ENCODE measurements at regions not wholly inside any gene's neighbourhood (a gene's known extent, or its start where the extent isn't known, plus 50 kb on each side); places are given as distances from the start of the nearest gene placed in this dataset.

DNA sequence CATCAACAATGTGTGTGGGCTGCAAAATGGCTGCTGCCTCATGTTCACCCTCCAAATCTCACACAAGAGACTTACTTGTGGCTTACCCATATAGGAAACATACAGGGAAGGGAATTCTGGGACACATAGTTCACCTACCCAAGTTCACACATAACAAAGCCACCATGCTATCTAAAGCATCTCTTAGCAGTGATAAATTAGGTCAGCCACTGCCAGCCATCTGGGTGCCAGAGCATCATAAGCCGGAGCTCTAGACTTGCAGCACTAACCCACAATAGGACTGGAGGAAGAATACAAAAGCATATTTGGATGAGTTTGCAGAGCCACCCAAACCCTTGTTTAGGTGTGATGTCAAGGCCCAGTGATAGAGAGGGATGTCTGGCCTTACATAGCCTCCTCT is 321.7 kb downstream of the SEC16B start:
- Histone ChIP-seq H3K27me3 (ENCODE audit: control insufficient read depth, low read length) (no peaks in the 10 kb centered on the region), H3K4me2 (ENCODE audit: low read length) (no peak overlapping the region), H3K9me3 (ENCODE audit: control insufficient read depth, insufficient read depth, low read length) (no peaks in the 10 kb centered on the region), H3K27ac (ENCODE audit: low read depth, low read length) (no peak overlapping the region), H4K20me1 (ENCODE audit: control insufficient read depth, insufficient read depth, low read depth, low read length) (no peaks in the 10 kb centered on the region), H3K4me3 (ENCODE audit: low read length) (no peak overlapping the region), H3K79me2 (ENCODE audit: control insufficient read depth, low read length) (no peaks in the 10 kb centered on the region), H3F3A (ENCODE audit: control insufficient read depth, insufficient read depth) (no peaks in the 10 kb centered on the region), H3K4me1 (ENCODE audit: control insufficient read depth, low read length) (no peaks in the 10 kb centered on the region), H3K36me3 (ENCODE audit: control insufficient read depth, low read length) (no peaks in the 10 kb centered on the region), H3K9me2 (replicated peaks; ENCODE audit: control insufficient read depth, low read length) (no peaks in the 10 kb centered on the region)
- TF ChIP-seq EZH2phosphoT487 (IDR thresholded peaks at IDR 0.05; ENCODE audit: borderline replicate concordance, low read length), result no peak
- TF ChIP-seq, protein P1, sequence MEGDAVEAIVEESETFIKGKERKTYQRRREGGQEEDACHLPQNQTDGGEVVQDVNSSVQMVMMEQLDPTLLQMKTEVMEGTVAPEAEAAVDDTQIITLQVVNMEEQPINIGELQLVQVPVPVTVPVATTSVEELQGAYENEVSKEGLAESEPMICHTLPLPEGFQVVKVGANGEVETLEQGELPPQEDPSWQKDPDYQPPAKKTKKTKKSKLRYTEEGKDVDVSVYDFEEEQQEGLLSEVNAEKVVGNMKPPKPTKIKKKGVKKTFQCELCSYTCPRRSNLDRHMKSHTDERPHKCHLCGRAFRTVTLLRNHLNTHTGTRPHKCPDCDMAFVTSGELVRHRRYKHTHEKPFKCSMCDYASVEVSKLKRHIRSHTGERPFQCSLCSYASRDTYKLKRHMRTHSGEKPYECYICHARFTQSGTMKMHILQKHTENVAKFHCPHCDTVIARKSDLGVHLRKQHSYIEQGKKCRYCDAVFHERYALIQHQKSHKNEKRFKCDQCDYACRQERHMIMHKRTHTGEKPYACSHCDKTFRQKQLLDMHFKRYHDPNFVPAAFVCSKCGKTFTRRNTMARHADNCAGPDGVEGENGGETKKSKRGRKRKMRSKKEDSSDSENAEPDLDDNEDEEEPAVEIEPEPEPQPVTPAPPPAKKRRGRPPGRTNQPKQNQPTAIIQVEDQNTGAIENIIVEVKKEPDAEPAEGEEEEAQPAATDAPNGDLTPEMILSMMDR (IDR thresholded peaks at IDR 0.05; ENCODE audit: low read depth, low read length, poor library complexity, severe bottlenecking), result no peak

DNA sequence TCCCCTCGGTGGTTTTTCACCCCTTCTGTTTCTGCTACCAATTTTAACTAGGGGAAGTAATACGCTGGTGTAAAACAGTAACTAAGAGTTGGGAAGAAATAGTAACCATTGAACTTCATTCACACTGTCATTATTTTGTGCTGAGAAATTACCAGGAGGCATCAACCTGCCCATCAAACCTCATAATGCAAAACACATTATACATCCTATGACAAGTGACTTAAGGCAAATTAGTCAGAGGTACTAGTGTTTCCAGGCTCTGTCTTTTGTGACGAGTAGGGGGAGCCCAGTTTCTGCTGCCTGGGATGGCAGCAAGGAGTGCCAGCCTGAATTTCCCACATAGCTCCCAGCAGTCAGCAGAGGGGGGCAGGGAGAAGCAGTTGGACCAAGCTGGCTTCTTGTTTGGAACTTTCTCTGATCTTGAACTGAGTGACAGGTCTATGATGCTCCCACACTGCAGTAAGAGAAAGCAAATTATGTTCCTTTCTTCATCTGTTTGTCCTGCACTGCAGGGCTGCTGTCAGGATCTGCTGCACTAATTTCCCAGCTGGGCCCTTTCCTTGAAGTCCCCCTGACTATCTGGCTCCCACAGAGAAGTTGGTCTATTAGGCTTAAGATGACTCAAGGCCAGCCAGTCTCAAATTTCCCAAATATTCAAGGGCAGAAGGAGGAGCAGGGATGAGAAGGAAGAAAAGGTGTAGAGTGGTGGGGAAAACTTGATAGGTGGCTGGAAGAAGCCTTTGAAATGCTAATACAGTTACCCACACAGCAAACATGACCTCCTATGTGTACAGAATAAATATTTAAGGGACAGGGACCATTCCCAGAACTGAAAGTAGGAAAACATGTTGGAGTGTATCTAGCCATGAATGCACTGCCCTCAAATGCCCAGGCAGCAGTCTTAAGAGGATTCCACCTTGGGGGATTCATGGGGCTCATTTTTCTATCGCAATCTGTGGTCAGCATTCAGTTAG is 322.8 kb downstream of the SEC16B start:
- H3K4me1 ChIP-seq (ENCODE audit: control insufficient read depth, low read length), result no peaks in the 10 kb centered on the region
- no peak overlapping the region for H3K4me3 ChIP-seq (ENCODE audit: low read length)
- TF ChIP-seq, protein P1 (IDR thresholded peaks at IDR 0.05; ENCODE audit: low read depth, low read length, poor library complexity, severe bottlenecking), result no peak
- no peak for TF ChIP-seq EZH2phosphoT487 (IDR thresholded peaks at IDR 0.05; ENCODE audit: borderline replicate concordance, low read length)
- no peaks in the 10 kb centered on the region for H3F3A ChIP-seq (ENCODE audit: control insufficient read depth, insufficient read depth)
- no peak overlapping the region for H3K27ac ChIP-seq (ENCODE audit: low read depth, low read length)
- H3K27me3 ChIP-seq (ENCODE audit: control insufficient read depth, low read length), result no peaks in the 10 kb centered on the region
- H4K20me1 ChIP-seq (ENCODE audit: control insufficient read depth, insufficient read depth, low read depth, low read length), result no peaks in the 10 kb centered on the region
- no peaks in the 10 kb centered on the region for H3K36me3 ChIP-seq (ENCODE audit: control insufficient read depth, low read length)
- no peaks in the 10 kb centered on the region for H3K9me2 ChIP-seq (replicated peaks; ENCODE audit: control insufficient read depth, low read length)
- H3K79me2 ChIP-seq (ENCODE audit: control insufficient read depth, low read length), result no peaks in the 10 kb centered on the region
- no peaks in the 10 kb centered on the region for H3K9me3 ChIP-seq (ENCODE audit: control insufficient read depth, insufficient read depth, low read length)
- H3K4me2 ChIP-seq (ENCODE audit: low read length), result no peak overlapping the region

DNA sequence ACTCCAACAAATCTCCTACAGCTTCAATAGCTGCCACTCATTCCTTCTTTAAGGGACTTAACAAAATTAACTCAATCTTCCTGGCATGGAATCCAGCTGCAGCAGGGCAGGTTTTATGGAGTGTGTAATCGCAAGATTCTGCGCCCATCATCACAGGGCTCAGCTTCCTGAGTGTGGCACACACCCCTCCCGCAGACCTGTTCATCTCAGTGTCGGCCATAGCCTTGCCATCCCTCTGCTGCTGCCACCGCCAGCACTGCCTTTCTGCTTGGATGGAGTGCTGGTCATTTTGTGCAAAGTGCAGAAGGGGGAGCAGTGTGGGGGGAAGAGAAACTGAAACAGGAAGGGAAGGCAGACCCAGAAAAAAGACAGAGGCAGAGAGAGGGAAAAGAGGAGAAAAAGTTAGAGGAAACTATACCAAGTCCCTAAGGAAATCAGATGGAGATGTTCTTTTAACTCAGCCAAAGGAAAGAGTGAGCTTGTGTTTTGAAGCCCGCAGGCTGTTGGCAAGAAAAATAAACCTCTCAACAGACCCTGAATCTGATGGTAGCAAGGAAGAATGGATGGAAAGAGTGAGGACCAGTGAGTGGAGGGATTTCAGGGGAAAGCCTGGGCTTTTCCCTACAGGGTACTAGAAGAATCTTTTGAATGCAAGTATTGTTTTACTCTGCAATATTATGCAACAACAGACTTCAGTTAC is 324.2 kb downstream of the SEC16B start:
- no peaks in the 10 kb centered on the region for H3K27me3 ChIP-seq (ENCODE audit: control insufficient read depth, low read length)
- H3K4me2 ChIP-seq (ENCODE audit: low read length), result no peak overlapping the region
- no peaks in the 10 kb centered on the region for H3F3A ChIP-seq (ENCODE audit: control insufficient read depth, insufficient read depth)
- no peaks in the 10 kb centered on the region for H3K36me3 ChIP-seq (ENCODE audit: control insufficient read depth, low read length)
- no peak overlapping the region for H3K4me3 ChIP-seq (ENCODE audit: low read length)
- no peaks in the 10 kb centered on the region for H3K4me1 ChIP-seq (ENCODE audit: control insufficient read depth, low read length)
- H3K27ac ChIP-seq (ENCODE audit: low read depth, low read length), result no peak overlapping the region
- TF ChIP-seq, protein P1 (IDR thresholded peaks at IDR 0.05; ENCODE audit: low read depth, low read length, poor library complexity, severe bottlenecking), result no peak
- no peak for TF ChIP-seq EZH2phosphoT487 (IDR thresholded peaks at IDR 0.05; ENCODE audit: borderline replicate concordance, low read length)
- no peaks in the 10 kb centered on the region for H3K9me2 ChIP-seq (replicated peaks; ENCODE audit: control insufficient read depth, low read length)
- no peaks in the 10 kb centered on the region for H4K20me1 ChIP-seq (ENCODE audit: control insufficient read depth, insufficient read depth, low read depth, low read length)
- H3K9me3 ChIP-seq (ENCODE audit: control insufficient read depth, insufficient read depth, low read length), result no peaks in the 10 kb centered on the region
- no peaks in the 10 kb centered on the region for H3K79me2 ChIP-seq (ENCODE audit: control insufficient read depth, low read length)

Data from DOHH2 (cell line).